ENCODE measurements at regions not wholly inside any gene's neighbourhood (a gene's known extent, or its start where the extent isn't known, plus 50 kb on each side); places are given as distances from the start of the nearest gene placed in this dataset.

DNA sequence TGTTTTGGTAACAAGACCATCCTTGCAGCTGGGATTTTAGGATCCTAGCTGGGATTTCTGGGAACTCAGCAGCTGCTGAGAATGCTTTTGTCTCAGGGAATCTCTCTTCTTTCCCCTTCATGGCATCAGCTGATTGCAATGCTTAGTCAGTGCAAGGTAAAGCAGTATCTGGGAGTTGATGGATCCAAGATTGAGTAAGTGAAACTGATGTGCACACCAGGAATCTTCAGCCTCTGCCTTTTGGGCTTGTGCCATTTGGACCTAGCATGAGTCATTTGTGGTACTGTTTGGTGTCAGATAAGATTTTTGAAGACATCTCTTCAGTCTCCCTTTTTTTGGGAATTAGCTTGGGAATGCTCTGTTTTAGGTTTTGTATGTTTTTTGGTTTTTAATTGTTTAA lies 363.3 kb upstream of the TFPI start:
- intact Hi-C loops (cut with DNase I, micrococcal nuclease): no loop called here
- Histone ChIP-seq H3K27me3 (ENCODE audit: control insufficient read depth in 1 of 2, insufficient read depth in 2 of 2, low read length in 2 of 2) (no peaks in the 10 kb centered on the region), H3K9me3 (ENCODE audit: control insufficient read depth in 1 of 2, insufficient read depth in 1 of 2, low read length in 2 of 2) (no peaks in the 10 kb centered on the region), H3K36me3 (ENCODE audit: insufficient read depth, low read length) (no peaks in the 10 kb centered on the region), H3K4me3 (ENCODE audit: low read length) (no peak overlapping the region), H3K4me1 (ENCODE audit: insufficient read depth, low read length) (no peaks in the 10 kb centered on the region), H3K27ac (ENCODE audit: low read depth in 1 of 2, low read length in 2 of 2) (no peak overlapping the region)
- CTCF ChIA-PET: no interaction called here
- no peak overlapping the region for H3K27ac Mint-ChIP-seq
- TF ChIP-seq, protein P1, sequence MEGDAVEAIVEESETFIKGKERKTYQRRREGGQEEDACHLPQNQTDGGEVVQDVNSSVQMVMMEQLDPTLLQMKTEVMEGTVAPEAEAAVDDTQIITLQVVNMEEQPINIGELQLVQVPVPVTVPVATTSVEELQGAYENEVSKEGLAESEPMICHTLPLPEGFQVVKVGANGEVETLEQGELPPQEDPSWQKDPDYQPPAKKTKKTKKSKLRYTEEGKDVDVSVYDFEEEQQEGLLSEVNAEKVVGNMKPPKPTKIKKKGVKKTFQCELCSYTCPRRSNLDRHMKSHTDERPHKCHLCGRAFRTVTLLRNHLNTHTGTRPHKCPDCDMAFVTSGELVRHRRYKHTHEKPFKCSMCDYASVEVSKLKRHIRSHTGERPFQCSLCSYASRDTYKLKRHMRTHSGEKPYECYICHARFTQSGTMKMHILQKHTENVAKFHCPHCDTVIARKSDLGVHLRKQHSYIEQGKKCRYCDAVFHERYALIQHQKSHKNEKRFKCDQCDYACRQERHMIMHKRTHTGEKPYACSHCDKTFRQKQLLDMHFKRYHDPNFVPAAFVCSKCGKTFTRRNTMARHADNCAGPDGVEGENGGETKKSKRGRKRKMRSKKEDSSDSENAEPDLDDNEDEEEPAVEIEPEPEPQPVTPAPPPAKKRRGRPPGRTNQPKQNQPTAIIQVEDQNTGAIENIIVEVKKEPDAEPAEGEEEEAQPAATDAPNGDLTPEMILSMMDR (IDR thresholded peaks at IDR 0.05): no peak
- POLR2A ChIA-PET: no interaction called here
- no peaks in the 10 kb centered on the region for H3K9me3 Mint-ChIP-seq
- no peak for DNase-seq
- H3K4me1 Mint-ChIP-seq (ENCODE audit: low read depth): no peaks in the 10 kb centered on the region
- H3K4me3 Mint-ChIP-seq: no peak overlapping the region
- H3K36me3 Mint-ChIP-seq (ENCODE audit: low read depth): no peaks in the 10 kb centered on the region
- ATAC-seq (ENCODE audit: poor library complexity): no peak
- no peaks in the 10 kb centered on the region for H3K27me3 Mint-ChIP-seq

DNA sequence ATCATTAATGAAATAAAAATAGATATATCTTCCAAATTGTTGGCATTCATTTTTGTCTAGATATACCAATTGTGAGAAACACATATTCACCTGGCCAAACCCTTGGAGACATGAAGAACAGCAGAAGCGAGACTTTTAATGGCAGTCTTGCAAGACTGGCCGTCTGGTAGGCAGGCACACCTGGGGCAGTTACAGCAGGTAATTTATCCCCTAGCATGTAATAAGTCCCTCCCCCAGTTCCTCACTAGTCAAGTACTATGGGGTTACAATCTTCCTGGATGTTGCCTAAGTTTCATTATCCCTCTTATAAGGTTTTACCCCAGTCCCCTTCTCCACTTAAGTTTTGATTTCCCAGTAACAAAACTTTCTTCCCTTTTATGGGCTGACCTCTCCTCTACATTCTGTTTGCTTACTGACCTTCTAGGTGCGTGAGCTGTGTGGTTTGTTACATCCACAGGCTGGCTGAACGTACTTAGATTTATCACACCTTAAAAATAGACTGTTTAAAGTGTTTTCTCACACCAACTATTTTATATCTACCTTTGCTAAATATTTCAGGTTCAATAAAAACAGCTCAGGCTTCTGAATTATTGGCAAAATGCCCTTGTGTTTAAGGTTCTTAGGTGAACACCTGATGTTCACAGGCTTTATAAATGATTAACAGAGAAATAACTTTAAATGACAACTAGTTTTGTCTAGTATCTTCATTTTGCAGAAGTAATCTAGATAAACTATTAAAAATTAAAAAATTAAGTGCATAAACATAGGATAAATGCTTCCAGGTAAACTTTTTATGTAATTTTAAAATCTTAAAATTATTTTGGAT lies 365.0 kb upstream of the TFPI start:
- H3K27me3 ChIP-seq (ENCODE audit: control insufficient read depth in 1 of 2, insufficient read depth in 2 of 2, low read length in 2 of 2): no peaks in the 10 kb centered on the region
- no peaks in the 10 kb centered on the region for H3K36me3 ChIP-seq (ENCODE audit: insufficient read depth, low read length)
- TF ChIP-seq, protein P1 (IDR thresholded peaks at IDR 0.05): no peak
- Mint-ChIP-seq H3K4me1 (ENCODE audit: low read depth) (no peaks in the 10 kb centered on the region), H3K9me3 (no peaks in the 10 kb centered on the region), H3K27me3 (no peaks in the 10 kb centered on the region), H3K4me3 (no peak overlapping the region), H3K27ac (no peak overlapping the region), H3K36me3 (ENCODE audit: low read depth) (no peaks in the 10 kb centered on the region)
- intact Hi-C loops (cut with DNase I, micrococcal nuclease): no loop called here
- H3K4me1 ChIP-seq (ENCODE audit: insufficient read depth, low read length): no peaks in the 10 kb centered on the region
- no peak overlapping the region for H3K27ac ChIP-seq (ENCODE audit: low read depth in 1 of 2, low read length in 2 of 2)
- POLR2A ChIA-PET: no interaction called here
- no peak overlapping the region for H3K4me3 ChIP-seq (ENCODE audit: low read length)
- no peak for ATAC-seq (ENCODE audit: poor library complexity)
- H3K9me3 ChIP-seq (ENCODE audit: control insufficient read depth in 1 of 2, insufficient read depth in 1 of 2, low read length in 2 of 2): no peaks in the 10 kb centered on the region
- no peak for DNase-seq
- CTCF ChIA-PET: no interaction called here

DNA sequence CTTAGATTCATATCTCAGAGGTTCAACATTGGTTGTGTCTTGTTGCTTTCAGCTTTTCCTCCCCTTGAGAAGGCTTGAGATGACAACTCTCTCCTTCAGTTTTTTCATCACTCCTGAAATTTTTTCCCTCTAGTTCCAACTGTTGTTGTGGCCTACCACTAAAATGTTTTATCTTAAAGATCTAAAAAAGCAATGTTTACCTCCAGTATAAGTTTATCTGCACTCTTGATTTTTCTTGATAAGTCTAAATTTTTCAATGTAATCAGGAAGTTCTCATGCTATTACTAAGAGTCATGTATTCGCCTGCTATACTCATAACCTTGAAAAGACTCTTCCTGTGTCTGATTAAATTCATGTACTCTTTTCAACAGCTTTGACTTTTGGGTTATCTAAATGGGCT lies 366.3 kb upstream of the TFPI start:
- H3K27me3 Mint-ChIP-seq: no peaks in the 10 kb centered on the region

More for the DNA sequence above, 366.3 kb upstream of the TFPI start:
- ATAC-seq (ENCODE audit: poor library complexity) (no peak), DNase-seq (no peak)
- ChIA-PET POLR2A (no interaction called here), CTCF (no interaction called here)
- Mint-ChIP-seq H3K9me3 (no peaks in the 10 kb centered on the region), H3K36me3 (ENCODE audit: low read depth) (no peaks in the 10 kb centered on the region), H3K27ac (no peak overlapping the region), H3K4me3 (no peak overlapping the region), H3K4me1 (ENCODE audit: low read depth) (no peaks in the 10 kb centered on the region)
- Histone ChIP-seq H3K4me1 (ENCODE audit: insufficient read depth, low read length) (no peaks in the 10 kb centered on the region), H3K27ac (ENCODE audit: low read depth in 1 of 2, low read length in 2 of 2) (no peak overlapping the region), H3K36me3 (ENCODE audit: insufficient read depth, low read length) (no peaks in the 10 kb centered on the region), H3K4me3 (ENCODE audit: low read length) (no peak overlapping the region), H3K9me3 (ENCODE audit: control insufficient read depth in 1 of 2, insufficient read depth in 1 of 2, low read length in 2 of 2) (no peaks in the 10 kb centered on the region), H3K27me3 (ENCODE audit: control insufficient read depth in 1 of 2, insufficient read depth in 2 of 2, low read length in 2 of 2) (no peaks in the 10 kb centered on the region)
- intact Hi-C loops (cut with DNase I, micrococcal nuclease): no loop called here
- TF ChIP-seq, protein P1 (IDR thresholded peaks at IDR 0.05): no peak

All from CD4-positive, alpha-beta T cell (primary cell).